Iris pigment epithelial cell (primary cell): ENCODE measurements at regions not wholly inside any gene's neighbourhood (a gene's known extent, or its start where the extent isn't known, plus 50 kb on each side); places are given as distances from the start of the nearest gene placed in this dataset.
A peak's percentile ranks its signal among the peaks of the same experiment; 100 is the strongest.

Source experiments
- DNase-seq: peaks from one replicate; pipeline ENCODE4 v3.0.0-alpha.2; 2011; ENCODE audit warnings: low read depth

GRCh38 chr6:1153696-1154245, 158.1 kb upstream of the FOXQ1 start:
- no peak for DNase-seq

- no peak for DNase-seq
These were observed 165.4 kb upstream of the FOXQ1 start for GRCh38 chr6:1146500-1146899.

GRCh38 chr6:1145768-1146218, 166.1 kb upstream of the FOXQ1 start:
- DNase-seq = no peak

- no peak for DNase-seq
These were observed 166.8 kb upstream of the FOXQ1 start for GRCh38 chr6:1144842-1145767.

- DNase-seq = peak; percentile 51
These were observed 168.2 kb upstream of the FOXQ1 start for GRCh38 chr6:1143655-1144054.

- DNase-seq = no peak
These were observed 172.6 kb upstream of the FOXQ1 start for GRCh38 chr6:1139155-1139890.

- DNase-seq = no peak
These were observed 174.0 kb upstream of the FOXQ1 start for GRCh38 chr6:1137849-1138248.

- no peak for DNase-seq
These were observed 175.1 kb upstream of the FOXQ1 start for GRCh38 chr6:1136827-1137226.

- DNase-seq = peak; percentile 39
These were observed 175.5 kb upstream of the FOXQ1 start for GRCh38 chr6:1136415-1136774.

GRCh38 chr6:1135726-1136414, 176.0 kb upstream of the FOXQ1 start:
- DNase-seq = no peak

GRCh38 chr6:1131285-1132079, 180.4 kb upstream of the FOXQ1 start:
- DNase-seq = peak; percentile 74

GRCh38 chr6:1130709-1131108, 181.2 kb upstream of the FOXQ1 start:
- DNase-seq = no peak

GRCh38 chr6:1129131-1129530, 182.8 kb upstream of the FOXQ1 start:
- no peak for DNase-seq

GRCh38 chr6:1127597-1128288, 184.2 kb upstream of the FOXQ1 start:
- DNase-seq = no peak

GRCh38 chr6:1127129-1127528, 184.8 kb upstream of the FOXQ1 start:
- DNase-seq = no peak

GRCh38 chr6:1126036-1126435, 185.9 kb upstream of the FOXQ1 start:
- no peak for DNase-seq

GRCh38 chr6:1125297-1125696, 186.6 kb upstream of the FOXQ1 start:
- DNase-seq = no peak

GRCh38 chr6:1124885-1125284, 187.0 kb upstream of the FOXQ1 start:
- no peak for DNase-seq

- DNase-seq = no peak
These were observed 188.2 kb upstream of the FOXQ1 start for GRCh38 chr6:1123386-1124375.

GRCh38 chr6:1122083-1122482, 189.8 kb upstream of the FOXQ1 start:
- no peak for DNase-seq
